PC-3 (cell line): ENCODE measurements at regions not wholly inside any gene's neighbourhood (a gene's known extent, or its start where the extent isn't known, plus 50 kb on each side); places are given as distances from the start of the nearest gene placed in this dataset.
"Not testable (repeated sequence)": the region's sequence is repeated elsewhere in the genome, so short reads cannot be mapped to it uniquely, and the experiment has no call there.

Source experiments
- ATAC-seq: fragments of 200-7000 bp; cut with Tn5 transposase; 2 replicates; pipeline ENCODE4 v1.9.1; 2020; ENCODE audit warnings: mild to moderate bottlenecking, moderate library complexity
- BruUV-seq: library from RNA; stranded (reverse); fragments of 400-500 nt; replicated peaks from 2 replicates; lab custom pipeline; 2021; lab: Mats Ljungman, UMichigan
- CTCF ChIA-PET: fragments of 300-600 bp; sonication (Branson Sonifier 250); formaldehyde crosslinking; loops from one replicate; lab custom pipeline; 2022; ENCODE audit warnings: antibody characterized with exemption; lab: Charles Lee
- POLR2A ChIA-PET: fragments of 300-600 bp; sonication (Branson Sonifier 250); formaldehyde crosslinking; loops from one replicate; lab custom pipeline; 2022; ENCODE audit warnings: antibody characterized with exemption; ENCODE audit not compliant: unreplicated experiment; lab: Charles Lee
- DNase-seq: peaks from one replicate; pipeline ENCODE4 v3.0.0-alpha.2; 2015
- H2AFZ ChIP-seq: fragments of 300-600 bp; sonication (generic); 2 replicates; pipeline ENCODE4 v1.6.0; 2016; ENCODE audit warnings: antibody characterized with exemption, low read length
- H3F3A ChIP-seq: fragments of 300-600 bp; sonication (generic); one replicate; pipeline ENCODE4 v1.6.0; 2017; ENCODE audit warnings: antibody characterized with exemption, low read length, control low read depth, mild to moderate bottlenecking; ENCODE audit not compliant: unreplicated experiment
- H3K27ac ChIP-seq: fragments of 300-600 bp; sonication (generic); 2 replicates; pipeline ENCODE4 v1.5.1; 2016; ENCODE audit warnings: mild to moderate bottlenecking, low read length
- H3K27me3 ChIP-seq: fragments of 300-600 bp; sonication (generic); 2 replicates; pipeline ENCODE4 v1.6.1; 2016; ENCODE audit warnings: low read length, mixed read lengths
- H3K36me3 ChIP-seq: fragments of 300-600 bp; sonication (generic); 2 replicates; pipeline ENCODE4 v1.6.1; 2016; ENCODE audit warnings: low read depth, mixed run types, low read length, mixed read lengths
- H3K4me1 ChIP-seq: fragments of 300-600 bp; sonication (generic); 2 replicates; pipeline ENCODE4 v1.5.1; 2016; ENCODE audit warnings: low read length; ENCODE audit not compliant: insufficient read depth
- H3K4me2 ChIP-seq: fragments of 300-600 bp; sonication (generic); 2 replicates; pipeline ENCODE4 v1.6.0; 2016; ENCODE audit warnings: low read length
- H3K4me3 ChIP-seq: fragments of 300-600 bp; sonication (generic); 2 replicates; pipeline ENCODE4 v1.5.1; 2016; ENCODE audit warnings: mild to moderate bottlenecking, low read length, mixed read lengths
- H3K79me2 ChIP-seq: fragments of 300-600 bp; sonication (generic); 2 replicates; pipeline ENCODE4 v1.6.1; 2017; ENCODE audit warnings: low read length, mixed read lengths
- H3K9ac ChIP-seq: fragments of 300-600 bp; sonication (generic); 2 replicates; pipeline ENCODE4 v1.6.0; 2016; ENCODE audit warnings: mild to moderate bottlenecking, low read length
- H3K9me2 ChIP-seq: fragments of 300-600 bp; sonication (generic); replicated peaks from 2 replicates; pipeline ENCODE4 v1.6.1; 2016; ENCODE audit warnings: mixed run types, low read length, mixed read lengths
- H3K9me3 ChIP-seq: fragments of 300-600 bp; sonication (generic); 2 replicates; pipeline ENCODE4 v1.6.1; 2016; ENCODE audit warnings: low read length, mixed read lengths
- H4K20me1 ChIP-seq: fragments of 300-600 bp; sonication (generic); 2 replicates; pipeline ENCODE4 v1.6.1; 2016; ENCODE audit warnings: low read length, mixed read lengths
- CTCF ChIP-seq: fragments of 300-600 bp; sonication (generic); conservative IDR thresholded peaks from 2 replicates; pipeline ENCODE4 v1.5.1; 2017; ENCODE audit warnings: antibody characterized with exemption, low read depth, mild to moderate bottlenecking, low read length
- EZH2 ChIP-seq: fragments of 300-600 bp; sonication (generic); IDR thresholded peaks from one replicate; pipeline ENCODE4 v1.6.1; 2017; ENCODE audit warnings: antibody characterized with exemption, mild to moderate bottlenecking, low read length; ENCODE audit not compliant: unreplicated experiment
- EZH2phosphoT487 ChIP-seq: fragments of 300-600 bp; sonication (generic); IDR thresholded peaks from 2 replicates; pipeline ENCODE4 v1.6.1; 2018; ENCODE audit warnings: mild to moderate bottlenecking, antibody characterized with exemption, low read length, borderline replicate concordance
- intact Hi-C: fragments of 100-400 bp; cut with micrococcal nuclease; formaldehyde crosslinking; loops from 2 replicates; pipeline ENCODE4 v1.9.0; 2023

DNA sequence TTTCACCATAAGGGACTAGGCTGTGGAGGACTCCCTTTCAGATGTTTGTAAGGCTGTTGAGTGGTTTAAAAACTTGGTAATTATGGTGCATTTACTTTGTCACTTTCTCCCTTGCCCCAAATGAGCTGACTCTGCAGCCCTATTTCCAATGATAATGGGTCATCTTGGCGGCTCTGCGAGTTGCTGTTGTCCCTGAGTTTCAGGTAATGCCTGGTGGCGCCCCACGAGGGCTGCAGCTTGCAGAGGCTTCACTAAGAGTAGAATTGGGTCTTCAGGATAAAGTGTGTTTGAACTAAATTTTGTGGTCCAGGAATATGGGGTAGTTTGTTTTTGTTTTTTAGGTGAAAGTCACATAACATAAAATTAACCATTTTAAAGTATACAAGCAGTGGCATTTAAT is 450.1 kb upstream of the CFAP20DC start:
- Histone ChIP-seq H3K4me1 (no peaks in the 10 kb centered on the region), H2AFZ (no peak overlapping the region), H3K27ac (no peak overlapping the region), H3K9me3 (no peaks in the 10 kb centered on the region), H4K20me1 (no peaks in the 10 kb centered on the region), H3K9me2 (no peaks in the 10 kb centered on the region), H3K79me2 (no peaks in the 10 kb centered on the region), H3K36me3 (no peaks in the 10 kb centered on the region), H3K9ac (no peak overlapping the region), H3F3A (no peaks in the 10 kb centered on the region), H3K4me2 (no peak overlapping the region), H3K4me3 (no peak overlapping the region), H3K27me3 (no peaks in the 10 kb centered on the region)
- ChIA-PET CTCF (no interaction called here), POLR2A (no interaction called here)
- ATAC-seq (no peak), DNase-seq (no peak)
- intact Hi-C loops, result no loop called here
- BruUV-seq, result no TSS peak
- TF ChIP-seq CTCF (no peak), EZH2 (no peak), EZH2phosphoT487 (no peak)

DNA sequence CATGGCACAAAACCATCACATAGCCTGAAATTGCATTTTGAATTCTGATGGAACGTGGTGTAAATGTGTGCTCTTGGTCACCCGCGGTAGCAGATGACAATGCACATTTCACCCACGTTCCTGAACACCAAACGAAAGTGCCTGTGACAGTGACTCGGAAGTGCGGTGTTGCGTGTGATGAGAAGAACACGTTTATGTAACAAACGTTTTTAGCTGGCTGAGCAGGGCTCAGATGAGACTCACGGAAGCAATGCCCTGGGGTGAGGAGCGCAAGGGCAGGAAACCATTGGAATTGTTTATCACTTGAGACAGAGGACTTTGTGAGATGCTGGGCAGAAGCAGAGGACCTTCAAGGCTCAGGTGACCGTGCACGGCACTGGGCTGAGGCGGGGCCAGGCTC is 449.2 kb upstream of the CFAP20DC start:
- CTCF ChIA-PET, result no interaction called here
- H2AFZ ChIP-seq, result no peak overlapping the region
- intact Hi-C loops, result no loop called here

GRCh38 chr3:59496250-59496649 is 446.4 kb upstream of the CFAP20DC start:
- no peak for ATAC-seq
- BruUV-seq, result no TSS peak
- Histone ChIP-seq H3K9ac (no peak overlapping the region), H3K36me3 (no peaks in the 10 kb centered on the region), H3K9me3 (no peaks in the 10 kb centered on the region), H3K4me2 (no peak overlapping the region), H3K4me1 (no peaks in the 10 kb centered on the region), H3K27me3 (no peaks in the 10 kb centered on the region), H3K9me2 (no peaks in the 10 kb centered on the region), H2AFZ (no peak overlapping the region), H3K79me2 (no peaks in the 10 kb centered on the region), H3F3A (no peaks in the 10 kb centered on the region), H4K20me1 (no peaks in the 10 kb centered on the region), H3K27ac (no peak overlapping the region), H3K4me3 (no peak overlapping the region)
- ChIA-PET POLR2A (no interaction called here), CTCF (no interaction called here)
- intact Hi-C loops, result no loop called here
- DNase-seq, result no peak
- no peak for TF ChIP-seq CTCF
- no peak for TF ChIP-seq EZH2
- TF ChIP-seq EZH2phosphoT487, result no peak

More for the DNA sequence above, 449.2 kb upstream of the CFAP20DC start:
- Histone ChIP-seq H3K27ac (no peak overlapping the region), H3K79me2 (no peaks in the 10 kb centered on the region), H3K27me3 (no peaks in the 10 kb centered on the region), H3K4me2 (no peak overlapping the region), H4K20me1 (no peaks in the 10 kb centered on the region), H3K9ac (no peak overlapping the region), H3K36me3 (no peaks in the 10 kb centered on the region), H3F3A (no peaks in the 10 kb centered on the region), H3K4me1 (no peaks in the 10 kb centered on the region), H3K9me3 (no peaks in the 10 kb centered on the region), H3K4me3 (no peak overlapping the region), H3K9me2 (no peaks in the 10 kb centered on the region)
- ATAC-seq (no peak), DNase-seq (no peak)
- no peak for TF ChIP-seq EZH2phosphoT487
- no peak for TF ChIP-seq EZH2
- TF ChIP-seq CTCF, result no peak
- no TSS peak for BruUV-seq
- POLR2A ChIA-PET, result no interaction called here

DNA sequence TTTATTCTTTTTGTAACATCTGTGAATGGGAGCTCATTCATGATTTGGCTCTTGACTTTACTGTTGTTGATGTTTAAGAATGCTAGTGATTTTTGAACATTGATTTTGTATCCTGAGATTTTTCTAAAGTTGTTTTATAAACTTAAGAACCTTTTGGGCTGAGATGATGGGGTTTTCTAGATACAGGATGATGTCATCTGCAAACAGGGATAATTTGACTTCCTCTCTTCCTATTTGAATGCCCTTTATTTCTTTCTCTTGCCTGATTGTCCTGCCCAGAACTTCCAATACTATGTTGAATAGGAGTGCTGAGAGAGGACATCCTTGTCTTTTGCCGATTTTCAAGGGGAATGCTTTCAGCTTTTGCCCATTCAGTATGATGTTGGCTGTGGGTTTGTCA is 445.1 kb upstream of the CFAP20DC start:
- H3K9me3 ChIP-seq, ATAC-seq, H3K4me1 ChIP-seq, BruUV-seq, H3K4me2 ChIP-seq, H3K9ac ChIP-seq, H3F3A ChIP-seq, H3K27ac ChIP-seq, H4K20me1 ChIP-seq, DNase-seq, H3K27me3 ChIP-seq, H3K9me2 ChIP-seq, H3K79me2 ChIP-seq, H3K36me3 ChIP-seq, H2AFZ ChIP-seq, H3K4me3 ChIP-seq, intact Hi-C loops, CTCF ChIA-PET: not testable (repeated sequence)
- POLR2A ChIA-PET, result interaction anchor here (0.7 kb wide), 1 partner anchor 374 kb away, joined by 8 read pairs; no protein-coding TSS in a partner anchor
